HCT116 (cell line): ENCODE measurements at regions not wholly inside any gene's neighbourhood (a gene's known extent, or its start where the extent isn't known, plus 50 kb on each side); places are given as distances from the start of the nearest gene placed in this dataset.
"Not testable (repeated sequence)": the region's sequence is repeated elsewhere in the genome, so short reads cannot be mapped to it uniquely, and the experiment has no call there.

Source experiments
- ATAC-seq: fragments of 200-7000 bp; cut with Tn5 transposase; 2 replicates; pipeline ENCODE4 v1.9.1; 2020; ENCODE audit warnings: mild to moderate bottlenecking, moderate library complexity
- BruUV-seq: library from RNA; stranded (reverse); fragments of 400-500 nt; replicated peaks from 2 replicates; lab custom pipeline; 2021; lab: Mats Ljungman, UMichigan
- CTCF ChIA-PET: fragments of 300-600 bp; sonication (Branson Sonifier 250); formaldehyde crosslinking; loops from one replicate; lab custom pipeline; 2021; ENCODE audit warnings: antibody characterized with exemption; lab: Charles Lee
- POLR2A ChIA-PET: fragments of 300-600, 350-600 bp; sonication (Branson Sonifier 250); formaldehyde crosslinking; loops from one replicate; lab custom pipeline; 2021; ENCODE audit warnings: antibody characterized with exemption; lab: Charles Lee
- RAD21 ChIA-PET, 2 experiments: fragments of 300-600 bp; sonication (Branson Sonifier 250); formaldehyde crosslinking; loops; one replicate each; lab custom pipeline; 2023; ENCODE audit warnings: low total read pairs in 2 of 2; ENCODE audit not compliant: uncharacterized antibody in 2 of 2, unreplicated experiment in 2 of 2, low non-redundant PET in 1 of 2; lab: Charles Lee
- DNase-seq: peaks from one replicate; pipeline ENCODE4 v3.0.0-alpha.2; 2010; ENCODE audit warnings: low read depth, low spot score
- H2AFZ ChIP-seq: fragments of 200-600 bp; shearing (Covaris generic), sonication (generic); 2 replicates; pipeline ENCODE4 v1.6.1; 2017; ENCODE audit warnings: low read depth, mixed run types, mixed read lengths, antibody characterized with exemption, low read length; ENCODE audit not compliant: poor library complexity, severe bottlenecking
- H3K27ac ChIP-seq: 2 replicates; pipeline ENCODE4 v1.5.1; 2012; ENCODE audit warnings: low read depth, low read length
- H3K27me3 ChIP-seq: fragments of 200-600 bp; sonication (generic); 2 replicates; pipeline ENCODE4 v1.6.1; 2016; ENCODE audit warnings: mixed run types, low read length, mixed read lengths; ENCODE audit not compliant: insufficient read depth
- H3K36me3 ChIP-seq, 2 experiments: fragments of 200-500 bp in 1 of 2; fragments of 200-600 bp in 1 of 2; sonication (Bioruptor generic) in 1 of 2; sonication (generic) in 1 of 2; 2 replicates each; pipeline versions ENCODE4 v1.5.1 to v1.6.1; 2014 to 2016; ENCODE audit warnings: low read length in 2 of 2, inconsistent platforms in 1 of 2, mixed read lengths in 1 of 2, mixed run types in 1 of 2; ENCODE audit not compliant: insufficient read depth in 2 of 2, control insufficient read depth in 1 of 2
- H3K4me1 ChIP-seq, 2 experiments: fragments of 200-600 bp in 1 of 2; sonication (generic) in 1 of 2; 2 replicates each; pipeline versions ENCODE4 v1.5.1 to v1.6.1; 2012 to 2017; ENCODE audit warnings: low read length in 2 of 2, inconsistent platforms in 1 of 2, mild to moderate bottlenecking in 1 of 2, mixed read lengths in 1 of 2, mixed run types in 1 of 2, moderate library complexity in 1 of 2; ENCODE audit not compliant: insufficient read depth in 2 of 2, control insufficient read depth in 1 of 2
- H3K4me2 ChIP-seq: fragments of 200-600 bp; sonication (generic); 2 replicates; pipeline ENCODE4 v1.6.1; 2017; ENCODE audit warnings: mixed run types, low read length, mixed read lengths
- H3K4me3 ChIP-seq, 2 experiments: fragments of 200-600 bp in 1 of 2; sonication (generic) in 1 of 2; replicated peaks in 1 of 2; 2 replicates each; pipeline ENCODE4 v1.5.1; 2011 to 2016; ENCODE audit warnings: low read length in 2 of 2, control low read depth in 1 of 2, low read depth in 1 of 2, mild to moderate bottlenecking in 1 of 2, mixed read lengths in 1 of 2, mixed run types in 1 of 2
- H3K79me2 ChIP-seq: fragments of 200-600 bp; sonication (generic); 2 replicates; pipeline ENCODE4 v1.6.1; 2017; ENCODE audit warnings: mild to moderate bottlenecking, mixed run types, low read length, moderate library complexity, mixed read lengths; ENCODE audit not compliant: insufficient read depth
- H3K9ac ChIP-seq: fragments of 200-600 bp; sonication (generic); 2 replicates; pipeline ENCODE4 v1.6.1; 2016; ENCODE audit warnings: low read length, mixed read lengths
- H3K9me2 ChIP-seq: fragments of 200-600 bp; sonication (generic), shearing (Covaris generic); 2 replicates; pipeline ENCODE4 v1.6.1; 2017; ENCODE audit warnings: mixed run types, mild to moderate bottlenecking, moderate library complexity; ENCODE audit not compliant: insufficient read depth
- H3K9me3 ChIP-seq, 2 experiments: fragments of 200-500 bp in 1 of 2; fragments of 200-600 bp in 1 of 2; sonication (Bioruptor generic) in 1 of 2; sonication (generic) in 1 of 2; 2 replicates each; pipeline ENCODE4 v1.6.1; 2014 to 2017; ENCODE audit warnings: low read length in 2 of 2, mixed read lengths in 2 of 2, inconsistent platforms in 1 of 2, low read depth in 1 of 2, mild to moderate bottlenecking in 1 of 2, mixed run types in 1 of 2, moderate library complexity in 1 of 2; ENCODE audit not compliant: control insufficient read depth in 1 of 2, insufficient read depth in 1 of 2
- H4K20me1 ChIP-seq: fragments of 200-600 bp; sonication (generic), shearing (Covaris generic); 2 replicates; pipeline ENCODE4 v1.6.1; 2017; ENCODE audit warnings: mixed run types, mild to moderate bottlenecking, moderate library complexity; ENCODE audit not compliant: insufficient read depth
- CTCF ChIP-seq, 3 experiments: fragments of 200-600 bp in 1 of 3; sonication (generic) in 1 of 3; IDR thresholded peaks in 2 of 3; conservative IDR thresholded peaks in 1 of 3; 2 replicates each; pipeline ENCODE4 v1.5.1; 2012 to 2017; ENCODE audit warnings: low read depth in 2 of 3, low read length in 2 of 3, antibody characterized with exemption in 1 of 3, borderline replicate concordance in 1 of 3, control low read depth in 1 of 3, mild to moderate bottlenecking in 1 of 3, mixed read lengths in 1 of 3, mixed run types in 1 of 3, moderate library complexity in 1 of 3; ENCODE audit not compliant: insufficient read depth in 1 of 3
- intact Hi-C: fragments of 100-400 bp; cut with micrococcal nuclease; formaldehyde crosslinking; loops from 2 replicates; pipeline ENCODE4 v1.10.0; 2022

GRCh38 chr11:3537254-3537653 is 104.5 kb downstream of the ART5 start:
- CTCF ChIA-PET, BruUV-seq, H4K20me1 ChIP-seq, intact Hi-C loops, H3K27me3 ChIP-seq, H3K4me3 ChIP-seq: not testable (repeated sequence)
- TF ChIP-seq CTCF (IDR thresholded peaks at IDR 0.05 in 2 of 3, conservative IDR thresholded peaks at IDR 0.05 in 1 of 3; ENCODE audit: borderline replicate concordance in 1 of 3, insufficient read depth in 1 of 3, low read depth in 2 of 3, low read length in 2 of 3), result 0 out of 6 replicates have a peak, but pooled peaks of 1 of the 3 experiments have one; percentile 17
- TF ChIP-seq, all 23 proteins: peak for 1; not testable (repeated sequence) for 22
- H3K9ac ChIP-seq, POLR2A ChIA-PET, H3K9me3 ChIP-seq, H2AFZ ChIP-seq, H3K4me2 ChIP-seq, ATAC-seq, RAD21 ChIA-PET, H3K79me2 ChIP-seq, H3K9me2 ChIP-seq, DNase-seq, H3K4me1 ChIP-seq, H3K27ac ChIP-seq, H3K36me3 ChIP-seq: not testable (repeated sequence)

DNA sequence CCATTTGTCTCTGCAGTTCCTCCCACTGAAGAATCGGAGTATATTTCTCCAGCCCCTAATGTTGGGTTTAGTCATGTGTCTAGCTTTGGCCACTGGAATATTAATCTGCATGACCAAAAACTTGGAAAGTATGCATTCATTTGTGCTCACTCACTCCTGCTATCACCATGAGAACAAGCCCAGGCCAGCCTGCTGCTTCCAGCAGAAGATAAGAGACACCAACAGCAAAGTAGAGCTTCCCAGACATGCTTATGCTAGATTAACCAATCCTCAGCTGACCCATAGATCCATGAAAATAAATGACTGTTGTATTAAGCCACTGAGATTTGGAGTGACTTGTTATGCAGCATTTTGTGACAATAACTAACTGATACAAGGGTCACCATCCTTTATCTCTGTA is 108.8 kb downstream of the ART5 start:
- H3K4me1 ChIP-seq, H3K9ac ChIP-seq, POLR2A ChIA-PET, H3K27me3 ChIP-seq, ATAC-seq, H3K4me3 ChIP-seq, DNase-seq, H3K79me2 ChIP-seq, H3K9me3 ChIP-seq, H4K20me1 ChIP-seq, H3K9me2 ChIP-seq, H3K27ac ChIP-seq, BruUV-seq, RAD21 ChIA-PET, CTCF ChIA-PET, H2AFZ ChIP-seq, H3K4me2 ChIP-seq, intact Hi-C loops, H3K36me3 ChIP-seq: not testable (repeated sequence)

DNA sequence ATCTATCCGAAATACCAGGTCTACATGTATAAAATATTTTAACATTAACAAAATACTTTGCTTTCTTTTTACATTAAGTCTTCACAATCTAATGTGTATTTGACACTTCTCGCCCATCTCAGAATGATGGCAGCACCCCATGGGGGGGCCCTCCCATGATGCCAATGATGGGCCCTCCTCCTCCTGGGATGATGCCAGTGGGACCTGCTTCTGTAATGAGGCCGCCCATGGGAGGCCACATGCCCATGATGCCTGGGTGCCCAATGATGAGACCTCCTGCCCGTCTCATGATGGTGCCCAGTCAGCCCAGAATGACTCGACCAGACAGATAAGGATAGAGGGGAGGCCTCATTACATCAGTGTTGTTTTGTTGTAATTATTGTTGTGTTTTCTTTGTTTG is 110.5 kb downstream of the ART5 start:
- not testable (repeated sequence) for DNase-seq

GRCh38 chr11:3523567-3523966 is 118.2 kb downstream of the ART5 start:
- H3K4me2 ChIP-seq, H3K79me2 ChIP-seq, H3K36me3 ChIP-seq, H3K9me3 ChIP-seq, CTCF ChIA-PET, H3K4me1 ChIP-seq, ATAC-seq, DNase-seq, H3K4me3 ChIP-seq, H3K9ac ChIP-seq, POLR2A ChIA-PET, H3K27me3 ChIP-seq, H4K20me1 ChIP-seq, H3K9me2 ChIP-seq, intact Hi-C loops, H3K27ac ChIP-seq, RAD21 ChIA-PET, H2AFZ ChIP-seq, BruUV-seq: not testable (repeated sequence)

More for the DNA sequence above, 110.5 kb downstream of the ART5 start:
- ATAC-seq, H3K4me1 ChIP-seq, H3K9me2 ChIP-seq, H3K36me3 ChIP-seq, POLR2A ChIA-PET, RAD21 ChIA-PET, H3K79me2 ChIP-seq, H3K27me3 ChIP-seq, CTCF ChIA-PET, H3K4me2 ChIP-seq, H3K9ac ChIP-seq, H4K20me1 ChIP-seq, intact Hi-C loops, H2AFZ ChIP-seq, H3K4me3 ChIP-seq, BruUV-seq, H3K9me3 ChIP-seq, H3K27ac ChIP-seq: not testable (repeated sequence)
